ENCODE measurements at regions not wholly inside any gene's neighbourhood (a gene's known extent, or its start where the extent isn't known, plus 50 kb on each side); places are given as distances from the start of the nearest gene placed in this dataset.
"Not testable (repeated sequence)": the region's sequence is repeated elsewhere in the genome, so short reads cannot be mapped to it uniquely, and the experiment has no call there.

GRCh38 chr15:66883284-66883911 lies 181.4 kb downstream of the SMAD6 start:
- peak; percentile 87 for DNase-seq

- DNase-seq: no peak
These were observed 181.2 kb upstream of the SMAD3 start for GRCh38 chr15:66884115-66884622.

DNA sequence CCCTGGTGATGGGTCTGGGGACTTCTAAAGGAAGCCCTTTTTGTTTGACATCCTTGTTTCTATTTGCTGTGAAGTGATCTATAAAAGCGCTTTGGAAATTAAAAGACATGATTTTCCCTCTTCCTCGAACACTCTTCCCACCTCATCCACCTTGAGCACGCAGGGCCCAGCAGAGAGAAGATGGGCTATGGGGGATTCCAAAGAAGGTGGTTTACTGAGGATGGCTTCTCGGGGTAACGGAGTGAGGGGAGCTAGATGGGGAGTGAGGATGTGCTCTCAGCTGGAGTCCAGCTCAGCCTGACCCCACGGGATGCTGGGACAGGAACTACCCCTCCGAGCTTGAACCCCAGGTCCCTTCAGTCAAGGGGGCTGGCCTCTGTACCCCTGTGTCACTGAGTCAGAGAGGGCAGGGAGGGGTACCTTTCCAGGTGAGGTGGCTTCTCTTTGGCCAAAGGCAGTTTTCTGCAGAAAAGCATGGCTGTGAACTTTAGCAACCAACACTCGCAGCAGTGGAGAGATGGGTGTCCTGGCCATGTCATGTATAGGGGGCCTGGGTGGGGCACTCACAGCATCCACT lies 180.7 kb upstream of the SMAD3 start:
- no peak for DNase-seq

DNA sequence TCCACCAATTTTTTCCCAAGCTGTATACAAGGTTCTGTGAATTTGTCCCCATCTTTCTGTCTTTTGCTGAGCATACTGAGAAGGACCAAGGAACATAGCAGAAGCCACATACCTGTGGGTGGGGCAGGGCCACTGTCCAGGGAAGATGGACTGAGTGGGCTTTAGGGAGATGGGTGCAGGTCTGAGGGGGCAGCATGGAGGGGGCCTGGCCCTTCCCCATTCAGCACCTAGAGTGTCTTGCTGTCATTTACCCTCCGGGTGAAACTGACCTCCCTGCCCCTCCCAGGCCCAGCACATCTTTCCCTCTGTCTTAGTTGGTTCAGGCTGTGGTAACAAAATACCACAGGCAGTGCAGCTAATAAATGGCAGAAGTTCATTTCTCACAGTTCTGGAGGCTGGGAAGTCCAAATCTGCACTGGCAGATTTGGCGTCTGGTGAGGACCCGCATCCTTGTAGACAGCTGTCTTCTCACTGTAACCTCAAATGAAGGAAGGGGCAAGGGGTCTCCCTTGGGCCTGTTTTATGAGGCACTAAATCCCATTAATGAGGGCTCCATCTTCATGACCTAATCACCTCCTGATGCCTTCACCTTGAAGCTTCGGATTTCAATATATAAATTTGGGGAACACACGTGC lies 180.0 kb upstream of the SMAD3 start:
- no peak for DNase-seq

- DNase-seq: no peak
These were observed 179.1 kb upstream of the SMAD3 start for GRCh38 chr15:66886241-66886675.

GRCh38 chr15:66886686-66887273 lies 178.6 kb upstream of the SMAD3 start:
- DNase-seq: no peak

GRCh38 chr15:66889298-66889697 lies 176.1 kb upstream of the SMAD3 start:
- DNase-seq: not testable (repeated sequence)

GRCh38 chr15:66891776-66892175 lies 173.6 kb upstream of the SMAD3 start:
- peak; percentile 31 for DNase-seq

DNA sequence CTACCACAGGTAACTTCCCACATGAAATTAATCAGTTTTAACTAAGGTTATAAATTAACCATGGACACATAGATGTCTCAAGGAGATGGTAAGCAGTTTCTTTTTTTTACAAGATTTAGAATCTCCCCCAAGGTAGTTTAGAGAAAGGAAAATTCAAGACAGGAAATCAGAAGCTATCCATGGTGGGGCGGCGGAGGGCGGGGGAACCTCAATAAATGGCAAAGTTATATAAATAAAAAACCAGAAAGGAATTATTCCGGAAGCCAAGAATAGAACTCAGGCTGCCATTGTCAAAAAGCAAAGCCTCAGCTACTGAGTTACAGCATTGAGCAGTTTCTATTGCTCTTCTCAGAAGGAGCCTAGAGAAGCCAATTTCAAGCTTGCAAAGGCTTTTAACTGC lies 172.1 kb upstream of the SMAD3 start:
- no peak for DNase-seq

DNA sequence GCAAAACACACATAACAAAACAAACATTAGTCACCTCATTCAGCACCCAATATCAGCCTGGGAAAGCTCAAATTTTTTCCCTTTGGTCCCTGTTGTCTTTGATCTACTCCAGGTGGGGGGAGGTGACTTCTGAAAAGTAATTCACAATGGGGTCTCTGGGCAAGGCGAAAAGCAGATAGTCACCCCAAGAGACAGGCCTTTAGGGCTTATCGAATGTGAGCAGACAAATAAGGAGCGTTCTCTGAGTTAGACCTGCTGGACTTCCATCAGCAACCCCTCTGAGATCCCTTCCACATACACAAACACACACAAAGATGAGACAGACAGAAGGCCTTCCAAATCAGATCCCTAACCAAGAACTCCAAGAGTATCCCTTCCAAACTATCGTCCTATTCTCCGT lies 171.0 kb upstream of the SMAD3 start:
- no peak for DNase-seq

GRCh38 chr15:66894986-66895780 lies 170.2 kb upstream of the SMAD3 start:
- no peak for DNase-seq

- no peak for DNase-seq
These were observed 169.5 kb upstream of the SMAD3 start for GRCh38 chr15:66895794-66896453.

DNA sequence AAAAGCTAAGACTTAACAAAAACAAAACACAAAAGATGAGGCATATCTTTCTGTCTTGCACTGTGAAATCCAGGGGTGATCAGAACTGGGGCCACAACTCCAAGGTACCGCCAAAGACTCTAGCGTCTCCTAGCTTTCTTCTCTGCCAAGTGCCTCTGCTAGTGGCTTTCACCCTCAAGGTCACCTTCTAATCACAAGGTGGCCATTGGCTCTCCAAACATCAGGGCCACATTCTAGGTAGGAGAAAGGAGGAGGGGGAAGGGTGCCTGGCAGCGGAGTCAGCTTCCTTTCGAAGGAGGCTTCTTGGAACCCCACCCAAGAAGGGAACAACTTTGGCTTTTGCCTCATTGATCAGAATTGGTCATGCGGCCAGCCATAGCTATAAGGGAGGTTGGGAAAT lies 168.8 kb upstream of the SMAD3 start:
- DNase-seq: no peak

GRCh38 chr15:66897416-66897815 lies 168.0 kb upstream of the SMAD3 start:
- no peak for DNase-seq

DNA sequence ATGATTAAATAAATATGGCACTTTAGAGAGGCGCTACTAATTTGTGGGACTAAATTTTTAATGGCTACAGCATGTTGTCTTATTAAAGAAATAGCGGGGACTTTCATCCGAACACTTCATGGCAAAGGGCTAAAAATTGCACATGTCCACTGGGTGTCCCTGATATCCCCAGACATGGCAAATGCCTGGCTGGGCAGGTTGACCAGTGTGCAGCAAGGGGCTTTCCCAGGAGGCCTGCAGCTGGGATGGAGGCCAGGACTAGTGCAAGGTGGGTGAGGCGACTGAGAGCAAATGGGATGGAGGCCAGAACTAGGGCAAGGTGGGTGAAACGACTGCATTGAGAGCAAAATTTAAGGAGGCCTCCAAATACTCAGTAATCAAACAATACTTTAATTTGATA lies 167.4 kb upstream of the SMAD3 start:
- no peak for DNase-seq

DNA sequence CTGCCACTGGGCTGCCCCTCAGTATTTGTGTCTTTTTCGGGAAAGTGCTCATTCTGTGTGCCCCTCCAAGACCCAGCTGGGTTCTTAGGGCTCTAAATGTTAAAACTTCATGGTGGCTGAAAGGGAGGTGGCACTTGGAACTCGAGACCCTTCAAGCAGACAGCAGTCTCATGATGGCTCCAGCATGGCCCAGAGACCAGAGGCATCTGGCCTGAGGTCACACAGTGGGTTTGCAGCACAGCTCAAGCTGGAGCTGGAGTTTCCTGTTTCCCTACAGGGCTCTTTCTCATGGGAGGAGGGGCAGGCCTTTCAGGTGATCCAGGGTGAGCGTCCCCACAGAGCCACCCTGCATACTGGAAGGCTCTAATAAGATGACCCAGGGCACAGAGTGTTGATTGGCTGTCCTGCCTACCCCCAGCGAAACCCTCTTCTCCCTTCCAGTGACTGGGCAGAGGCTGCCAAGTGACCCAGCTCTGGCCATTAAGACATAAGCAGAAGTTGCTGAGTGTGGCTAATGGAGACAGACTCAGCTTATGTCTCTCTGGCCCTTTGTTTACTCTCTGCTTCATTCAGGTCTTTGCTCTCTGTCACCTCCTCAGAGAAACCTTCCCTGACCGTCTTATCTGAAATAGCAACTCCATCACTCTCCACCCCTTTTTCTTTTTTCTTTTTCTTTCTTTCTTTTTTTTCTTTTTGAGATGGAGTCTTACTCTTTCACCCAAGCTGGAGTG lies 166.6 kb upstream of the SMAD3 start:
- no peak for DNase-seq

GRCh38 chr15:66899555-66900350 lies 165.6 kb upstream of the SMAD3 start:
- no peak for DNase-seq

GRCh38 chr15:66900586-66901310 lies 164.7 kb upstream of the SMAD3 start:
- no peak for DNase-seq
